HEK293T (cell line): ENCODE measurements at regions not wholly inside any gene's neighbourhood (a gene's known extent, or its start where the extent isn't known, plus 50 kb on each side); places are given as distances from the start of the nearest gene placed in this dataset.

Source experiments
- BHLHE40 ChIP-seq: fragments of 450-650 bp; IDR thresholded peaks from 2 replicates; pipeline ENCODE4 v1.6.1; 2016; ENCODE audit warnings: mild to moderate bottlenecking, moderate library complexity, borderline replicate concordance
- CTBP1 ChIP-seq: fragments of 450-650 bp; IDR thresholded peaks from 2 replicates; pipeline ENCODE4 v1.6.1; 2016; ENCODE audit warnings: borderline replicate concordance
- FOXA1 ChIP-seq: fragments of 450-650 bp; IDR thresholded peaks from 2 replicates; pipeline ENCODE4 v1.6.1; 2016; ENCODE audit warnings: mild to moderate bottlenecking
- FOXK2 ChIP-seq: fragments of 450-650 bp; IDR thresholded peaks from 2 replicates; pipeline ENCODE4 v1.6.1; 2016; ENCODE audit warnings: mild to moderate bottlenecking
- NFRKB ChIP-seq: fragments of 450-650 bp; IDR thresholded peaks from 2 replicates; pipeline ENCODE4 v1.6.1; 2016; ENCODE audit warnings: mild to moderate bottlenecking, moderate library complexity
- SUZ12 ChIP-seq: fragments of 450-650 bp; IDR thresholded peaks from 2 replicates; pipeline ENCODE4 v1.6.1; 2016; ENCODE audit warnings: mild to moderate bottlenecking
- TARDBP ChIP-seq: fragments of 450-650 bp; IDR thresholded peaks from 2 replicates; pipeline ENCODE4 v1.6.1; 2016
- ZNF384 ChIP-seq: fragments of 450-650 bp; IDR thresholded peaks from 2 replicates; pipeline ENCODE4 v1.6.1; 2016

- TF ChIP-seq FOXA1: no peak
- no peak for TF ChIP-seq CTBP1
- TF ChIP-seq TARDBP: no peak
- no peak for TF ChIP-seq FOXK2
- TF ChIP-seq NFRKB: no peak
- no peak for TF ChIP-seq BHLHE40
- TF ChIP-seq SUZ12: no peak
- no peak for TF ChIP-seq ZNF384
These were observed 355.0 kb upstream of the MAP3K7 start for GRCh38 chr6:90941885-90942284.
